Dendritic cell treated with granulocyte-macrophage colony-stimulating factor and Interleukin-4, amounts not matched to agents 40 ng/mL and 50 ng/mL, for 4 days (primary cell): ENCODE measurements at regions not wholly inside any gene's neighbourhood (a gene's known extent, or its start where the extent isn't known, plus 50 kb on each side); places are given as distances from the start of the nearest gene placed in this dataset.
"Not testable (repeated sequence)": the region's sequence is repeated elsewhere in the genome, so short reads cannot be mapped to it uniquely, and the experiment has no call there.

Experiments used
- H3K27ac Mint-ChIP-seq: one replicate; pipeline ENCODE4 v1.8.0; 2022; ENCODE audit warnings: mild to moderate bottlenecking, mixed read lengths
- H3K27me3 Mint-ChIP-seq: one replicate; pipeline ENCODE4 v1.8.0; 2022; ENCODE audit warnings: mild to moderate bottlenecking, mixed read lengths
- H3K36me3 Mint-ChIP-seq: one replicate; pipeline ENCODE4 v1.8.0; 2022; ENCODE audit warnings: low read depth, mixed read lengths
- H3K4me1 Mint-ChIP-seq: one replicate; pipeline ENCODE4 v1.8.0; 2022; ENCODE audit warnings: low read depth, mixed read lengths
- H3K4me3 Mint-ChIP-seq: one replicate; pipeline ENCODE4 v1.8.0; 2022; ENCODE audit warnings: mild to moderate bottlenecking, moderate library complexity, mixed read lengths
- H3K9me3 Mint-ChIP-seq: one replicate; pipeline ENCODE4 v1.8.0; 2022; ENCODE audit warnings: mixed read lengths
- intact Hi-C: fragments of 100-400 bp; cut with micrococcal nuclease; formaldehyde crosslinking; loops from one replicate; pipeline ENCODE4 v1.15.0; 2022

DNA sequence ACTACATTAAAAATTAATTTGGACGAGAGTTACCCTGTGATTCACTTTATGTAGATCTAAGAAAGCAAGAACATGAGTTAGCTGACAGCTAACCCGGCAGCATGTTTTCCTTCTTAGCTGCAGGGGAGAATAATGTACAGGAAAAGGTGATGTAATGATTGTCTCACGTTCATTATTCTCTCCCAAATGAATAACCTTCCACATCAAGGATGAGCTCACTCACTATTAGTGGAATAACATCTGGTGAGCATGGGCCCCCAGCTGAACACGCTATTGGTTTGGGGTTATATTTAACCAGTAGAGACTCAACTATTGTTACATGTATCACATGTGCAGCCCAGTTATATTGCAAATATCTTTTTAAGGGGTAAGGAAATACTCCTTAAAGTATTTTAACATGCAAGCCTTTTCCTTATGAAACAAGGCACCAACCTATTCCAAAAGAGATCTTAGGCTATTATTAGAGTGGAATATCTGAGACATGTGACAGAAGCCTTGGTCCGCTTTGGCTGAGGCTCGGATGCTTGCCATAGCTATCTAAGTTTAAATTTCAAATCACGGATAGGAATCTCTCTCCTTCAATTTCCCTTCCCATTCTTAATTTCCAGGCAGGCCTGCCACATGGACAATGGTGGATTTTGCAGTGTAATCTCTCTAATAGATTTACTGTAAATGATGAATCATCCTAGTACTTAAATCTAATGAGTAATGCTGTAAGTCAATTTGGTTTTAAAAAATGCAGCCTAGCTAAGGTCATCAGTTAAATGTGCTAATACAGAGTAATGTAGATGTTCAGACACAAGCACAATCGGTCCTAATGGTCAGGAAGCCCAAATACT, 99.0 kb upstream of the OTUD4 start:
- H3K9me3 Mint-ChIP-seq, result no peaks in the 10 kb centered on the region
- no peaks in the 10 kb centered on the region for H3K36me3 Mint-ChIP-seq
- H3K27me3 Mint-ChIP-seq, result no peaks in the 10 kb centered on the region
- no peak overlapping the region for H3K4me3 Mint-ChIP-seq
- no peak overlapping the region for H3K27ac Mint-ChIP-seq
- intact Hi-C loops, result no loop called here
- no peaks in the 10 kb centered on the region for H3K4me1 Mint-ChIP-seq

- H3K27me3 Mint-ChIP-seq, result no peaks in the 10 kb centered on the region
These were observed 98.1 kb upstream of the OTUD4 start for GRCh38 chr4:145278341-145279121.

DNA sequence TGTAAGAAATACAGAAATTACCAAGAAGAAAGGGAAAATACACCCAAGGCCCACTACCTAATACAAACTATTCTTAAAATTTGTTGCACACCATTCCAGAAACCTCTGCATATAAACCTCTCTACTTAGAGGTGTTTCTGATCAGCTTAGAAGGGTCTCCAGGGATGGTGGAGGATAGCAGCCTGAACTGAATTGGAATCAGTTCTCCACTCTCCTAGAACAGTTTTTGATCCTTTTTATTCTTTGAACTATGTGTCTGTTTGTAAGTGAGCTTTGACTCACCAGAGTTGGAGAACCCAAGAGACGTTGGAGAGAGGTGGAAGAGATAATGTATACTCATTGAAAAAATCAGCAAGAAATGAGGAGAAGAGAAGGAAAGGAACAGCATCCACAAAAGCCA, 96.6 kb upstream of the OTUD4 start:
- Mint-ChIP-seq H3K4me1 (no peaks in the 10 kb centered on the region), H3K9me3 (no peaks in the 10 kb centered on the region), H3K27me3 (no peaks in the 10 kb centered on the region), H3K27ac (no peak overlapping the region), H3K4me3 (no peak overlapping the region), H3K36me3 (no peaks in the 10 kb centered on the region)
- intact Hi-C loops, result no loop called here

More at GRCh38 chr4:145278341-145279121, 98.1 kb upstream of the OTUD4 start:
- no peak overlapping the region for H3K4me3 Mint-ChIP-seq
- intact Hi-C loops, result no loop called here
- H3K36me3 Mint-ChIP-seq, result no peaks in the 10 kb centered on the region
- H3K4me1 Mint-ChIP-seq, result no peaks in the 10 kb centered on the region
- no peak overlapping the region for H3K27ac Mint-ChIP-seq
- H3K9me3 Mint-ChIP-seq, result no peaks in the 10 kb centered on the region

DNA sequence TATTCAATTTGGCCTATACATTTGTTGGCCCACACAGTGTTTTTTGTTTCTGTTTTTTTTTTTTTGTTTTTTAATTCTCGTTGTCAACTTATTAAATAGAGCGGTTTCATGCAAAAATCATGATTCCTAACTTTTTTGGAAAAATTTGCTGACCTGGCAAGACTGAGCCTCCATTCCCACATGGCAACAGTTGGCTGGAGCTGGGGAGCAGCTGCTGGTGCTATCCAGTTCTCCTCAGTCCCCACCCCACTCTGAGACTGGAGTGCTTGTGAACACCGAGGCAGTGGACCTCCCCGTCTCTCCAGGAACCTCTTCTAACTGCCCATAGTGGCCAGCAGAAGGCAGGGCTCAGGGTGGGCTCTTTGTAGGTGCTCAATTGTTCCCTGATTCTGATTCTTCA, 95.7 kb upstream of the OTUD4 start:
- Mint-ChIP-seq H3K4me3 (no peak overlapping the region), H3K36me3 (no peaks in the 10 kb centered on the region), H3K4me1 (no peaks in the 10 kb centered on the region), H3K9me3 (no peaks in the 10 kb centered on the region), H3K27me3 (no peaks in the 10 kb centered on the region), H3K27ac (no peak overlapping the region)
- intact Hi-C loops, result no loop called here

DNA sequence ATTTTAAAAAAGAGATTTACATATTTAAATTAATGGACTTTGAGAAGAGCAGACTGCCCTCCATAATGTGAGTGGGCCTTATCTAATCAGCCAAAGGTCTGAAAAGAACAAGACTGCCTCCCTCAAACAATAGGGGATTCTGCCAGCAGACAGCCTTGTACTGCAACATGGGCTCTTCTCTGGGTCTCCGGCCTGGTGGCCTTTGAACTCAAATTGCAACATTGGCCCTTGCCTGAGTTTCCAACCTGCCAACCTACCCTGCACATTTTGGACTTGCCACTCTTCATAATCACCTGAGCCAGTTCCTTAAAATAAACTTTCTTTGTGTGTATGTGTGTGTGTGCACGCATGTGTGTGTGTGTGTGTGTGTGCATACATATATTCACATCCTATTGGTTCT, 90.8 kb upstream of the OTUD4 start:
- intact Hi-C loops, result no loop called here
- Mint-ChIP-seq H3K4me3 (no peak overlapping the region), H3K27me3 (no peaks in the 10 kb centered on the region), H3K36me3 (no peaks in the 10 kb centered on the region), H3K27ac (no peak overlapping the region), H3K9me3 (no peaks in the 10 kb centered on the region), H3K4me1 (no peaks in the 10 kb centered on the region)

DNA sequence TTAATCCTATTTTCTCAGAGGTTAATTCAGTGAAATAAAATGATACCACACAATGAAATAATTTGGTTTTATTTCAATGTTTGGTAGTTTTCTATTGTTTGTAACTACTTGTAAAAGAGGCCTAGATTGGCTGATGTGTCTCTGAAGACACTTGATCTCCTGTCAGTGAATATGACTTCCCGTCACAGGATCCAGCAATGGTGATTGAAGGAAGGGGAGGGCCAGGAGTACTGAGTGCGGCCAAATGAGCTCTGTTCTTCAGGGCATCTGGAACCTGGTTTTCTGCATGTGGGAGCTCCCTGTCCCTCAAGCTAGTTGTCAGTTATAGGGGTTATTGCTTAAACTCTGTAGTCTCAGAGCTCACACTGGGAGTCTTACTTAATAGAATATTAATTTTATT, 86.5 kb upstream of the OTUD4 start:
- Mint-ChIP-seq H3K27me3 (no peaks in the 10 kb centered on the region), H3K36me3 (no peaks in the 10 kb centered on the region), H3K9me3 (no peaks in the 10 kb centered on the region), H3K4me1 (no peaks in the 10 kb centered on the region), H3K27ac (no peak overlapping the region), H3K4me3 (no peak overlapping the region)
- intact Hi-C loops, result no loop called here

DNA sequence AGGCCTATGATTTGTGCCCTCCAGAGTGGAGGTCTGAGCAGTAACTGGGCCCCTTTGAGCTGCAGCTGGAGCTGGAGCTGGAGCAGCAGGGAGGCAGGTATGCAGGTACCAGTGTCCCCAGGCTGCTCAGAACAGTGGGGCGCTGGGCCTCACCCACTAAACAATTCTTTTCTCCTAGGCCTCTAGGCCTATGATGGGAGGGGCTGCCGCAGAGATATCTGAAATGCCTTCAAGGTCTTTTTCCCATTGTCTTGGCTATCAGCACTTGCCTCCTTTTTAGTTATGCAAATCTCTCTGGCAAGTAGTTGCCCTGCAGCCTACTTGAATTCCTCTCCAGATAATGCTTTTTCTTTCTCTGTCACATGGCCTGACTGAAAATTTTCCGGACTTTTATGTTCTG, 79.7 kb upstream of the OTUD4 start:
- peaks cover 7% of the 10 kb centered on the region for H3K9me3 Mint-ChIP-seq
- intact Hi-C loops, result no loop called here
- H3K27me3 Mint-ChIP-seq, result no peaks in the 10 kb centered on the region
- no peak overlapping the region for H3K4me3 Mint-ChIP-seq
- no peaks in the 10 kb centered on the region for H3K4me1 Mint-ChIP-seq
- H3K27ac Mint-ChIP-seq, result no peak overlapping the region
- no peaks in the 10 kb centered on the region for H3K36me3 Mint-ChIP-seq

DNA sequence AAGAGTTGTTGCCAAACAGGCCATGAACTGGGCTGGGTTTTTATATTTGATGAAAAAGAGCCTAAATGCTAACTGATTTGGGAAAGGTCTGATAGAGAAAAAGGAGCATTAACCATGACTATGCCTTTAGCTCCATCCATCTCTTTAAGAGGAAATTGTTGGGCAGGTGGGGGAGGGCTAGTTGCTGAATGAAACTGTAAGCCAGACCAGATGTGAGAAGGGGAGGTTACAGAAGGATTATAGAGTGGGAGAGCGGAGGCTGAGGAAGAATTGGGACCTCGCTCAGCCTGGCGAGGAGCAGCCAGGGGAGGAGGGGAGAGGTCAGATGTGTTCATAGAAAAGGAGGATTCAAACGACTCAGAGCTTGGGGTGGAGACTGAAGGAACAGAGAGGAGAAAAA, 74.9 kb upstream of the OTUD4 start:
- H3K9me3 Mint-ChIP-seq, H3K4me1 Mint-ChIP-seq, H3K36me3 Mint-ChIP-seq, H3K4me3 Mint-ChIP-seq, H3K27me3 Mint-ChIP-seq, intact Hi-C loops, H3K27ac Mint-ChIP-seq: not testable (repeated sequence)

DNA sequence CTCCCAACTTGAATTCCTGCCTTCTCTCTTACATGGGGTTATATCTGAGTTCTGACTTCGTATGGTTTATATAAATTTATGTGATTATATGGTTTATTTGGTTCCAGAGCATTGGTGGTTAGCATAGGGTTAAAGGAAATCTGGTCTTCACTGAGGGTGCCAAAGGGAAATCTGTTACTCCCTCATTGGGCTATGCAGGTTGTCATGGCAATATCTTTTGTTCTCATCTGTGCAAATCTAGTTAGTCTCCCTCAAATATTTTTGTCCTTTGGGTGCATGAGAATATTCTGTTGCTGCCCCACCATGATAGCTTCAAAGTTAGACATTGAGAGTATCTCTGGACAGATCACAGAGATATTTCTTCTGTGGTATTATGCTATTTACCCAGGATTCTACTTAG, 71.8 kb upstream of the OTUD4 start:
- Mint-ChIP-seq H3K27me3 (no peaks in the 10 kb centered on the region), H3K4me1 (no peaks in the 10 kb centered on the region), H3K36me3 (no peaks in the 10 kb centered on the region), H3K4me3 (no peak overlapping the region), H3K9me3 (no peaks in the 10 kb centered on the region), H3K27ac (no peak overlapping the region)
- intact Hi-C loops, result no loop called here

DNA sequence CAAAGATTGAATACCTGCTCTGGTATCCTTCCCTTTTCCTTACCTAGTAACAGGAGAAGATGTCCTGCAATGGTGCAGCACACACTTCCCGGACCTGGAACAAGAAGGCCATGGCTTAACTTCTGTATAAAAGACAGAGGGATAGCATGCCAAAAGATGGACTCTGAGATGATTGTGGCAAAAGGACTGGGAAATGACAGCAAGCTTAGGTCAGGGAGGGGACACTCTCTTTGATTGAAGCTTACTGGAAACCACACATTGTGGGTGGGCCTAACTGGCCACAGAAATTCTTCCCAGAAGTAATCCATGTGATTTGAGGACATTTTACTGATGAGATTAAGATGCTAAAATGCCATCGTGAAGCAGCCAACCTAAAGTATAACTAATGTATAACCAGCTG, 71.0 kb upstream of the OTUD4 start:
- no peaks in the 10 kb centered on the region for H3K4me1 Mint-ChIP-seq
- intact Hi-C loops, result no loop called here
- no peak overlapping the region for H3K27ac Mint-ChIP-seq
- no peaks in the 10 kb centered on the region for H3K27me3 Mint-ChIP-seq
- no peaks in the 10 kb centered on the region for H3K9me3 Mint-ChIP-seq
- no peaks in the 10 kb centered on the region for H3K36me3 Mint-ChIP-seq
- H3K4me3 Mint-ChIP-seq, result no peak overlapping the region

DNA sequence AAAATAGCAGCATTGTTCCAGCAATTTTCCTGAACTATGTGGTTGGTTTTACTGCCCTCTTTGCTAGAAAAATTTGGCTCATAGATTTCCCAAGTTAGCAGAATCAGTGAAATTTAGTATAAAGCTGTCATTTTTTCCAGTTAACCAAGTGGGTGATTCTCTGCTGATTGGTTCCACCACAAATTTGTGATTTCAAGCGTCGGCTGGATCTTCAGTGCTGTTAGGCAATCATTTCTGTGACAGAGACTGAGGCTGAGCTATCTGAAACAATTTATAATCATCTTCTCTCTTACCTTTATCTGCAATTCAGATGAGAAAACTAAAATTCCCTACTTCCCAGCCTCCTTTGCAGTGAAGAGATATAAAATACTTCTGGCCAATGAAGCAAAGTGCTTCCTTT, 68.6 kb upstream of the OTUD4 start:
- H3K4me1 Mint-ChIP-seq, result no peaks in the 10 kb centered on the region
- no peaks in the 10 kb centered on the region for H3K9me3 Mint-ChIP-seq
- no peak overlapping the region for H3K27ac Mint-ChIP-seq
- no peaks in the 10 kb centered on the region for H3K27me3 Mint-ChIP-seq
- intact Hi-C loops, result no loop called here
- H3K36me3 Mint-ChIP-seq, result no peaks in the 10 kb centered on the region
- no peak overlapping the region for H3K4me3 Mint-ChIP-seq

- Mint-ChIP-seq H3K27ac (no peak overlapping the region), H3K4me3 (no peak overlapping the region), H3K36me3 (no peaks in the 10 kb centered on the region), H3K9me3 (no peaks in the 10 kb centered on the region), H3K27me3 (no peaks in the 10 kb centered on the region), H3K4me1 (no peaks in the 10 kb centered on the region)
- intact Hi-C loops, result no loop called here
These were observed 68.1 kb upstream of the OTUD4 start for GRCh38 chr4:145248502-145248901.

GRCh38 chr4:145234091-145234706, 53.8 kb upstream of the OTUD4 start:
- no peaks in the 10 kb centered on the region for H3K36me3 Mint-ChIP-seq
- intact Hi-C loops, result loop anchor here (1.0 to 10.0 kb wide), 3 partner anchors 323 to 1059 kb away; no protein-coding TSS in a partner anchor
- H3K27ac Mint-ChIP-seq, result no peak overlapping the region
- no peaks in the 10 kb centered on the region for H3K4me1 Mint-ChIP-seq
- H3K4me3 Mint-ChIP-seq, result no peak overlapping the region
- peaks cover 2% of the 10 kb centered on the region for H3K27me3 Mint-ChIP-seq
- H3K9me3 Mint-ChIP-seq, result no peaks in the 10 kb centered on the region
